CD4-positive, alpha-beta T cell treated with Interleukin-17A for 4 hours (primary cell): ENCODE measurements at regions not wholly inside any gene's neighbourhood (a gene's known extent, or its start where the extent isn't known, plus 50 kb on each side); places are given as distances from the start of the nearest gene placed in this dataset.

Experiments
- DNase-seq: peaks from one replicate; pipeline ENCODE4 v3.0.0-alpha.2; 2020; ENCODE audit warnings: mixed read lengths

DNA sequence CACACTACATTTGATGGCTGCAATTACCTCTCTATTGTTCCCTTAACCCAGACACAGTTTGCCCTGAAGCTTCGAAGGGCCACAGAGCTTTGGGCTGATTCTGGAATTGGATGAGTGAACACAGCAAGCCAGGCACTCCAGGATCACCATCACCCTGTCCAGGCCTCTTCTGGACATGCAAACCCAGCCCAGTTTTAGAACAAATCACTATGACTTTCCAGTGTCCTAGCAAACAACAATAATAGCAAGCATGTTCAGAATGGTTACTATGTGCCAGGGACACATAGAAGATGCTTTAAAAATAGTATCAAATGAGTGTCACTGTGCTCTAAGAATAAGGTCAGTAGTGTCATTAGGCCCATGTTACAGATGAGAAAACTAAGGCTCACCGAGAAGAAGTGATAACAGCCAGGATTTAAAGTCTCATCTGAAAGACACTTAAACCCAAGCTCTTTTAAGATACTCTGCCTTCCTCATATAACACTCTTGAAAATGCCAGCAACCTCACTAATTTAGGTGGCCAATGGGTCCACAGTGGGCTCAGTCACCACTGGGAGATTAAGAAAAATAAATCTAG is 191.7 kb upstream of the STK17B start:
- DNase-seq, result no peak

DNA sequence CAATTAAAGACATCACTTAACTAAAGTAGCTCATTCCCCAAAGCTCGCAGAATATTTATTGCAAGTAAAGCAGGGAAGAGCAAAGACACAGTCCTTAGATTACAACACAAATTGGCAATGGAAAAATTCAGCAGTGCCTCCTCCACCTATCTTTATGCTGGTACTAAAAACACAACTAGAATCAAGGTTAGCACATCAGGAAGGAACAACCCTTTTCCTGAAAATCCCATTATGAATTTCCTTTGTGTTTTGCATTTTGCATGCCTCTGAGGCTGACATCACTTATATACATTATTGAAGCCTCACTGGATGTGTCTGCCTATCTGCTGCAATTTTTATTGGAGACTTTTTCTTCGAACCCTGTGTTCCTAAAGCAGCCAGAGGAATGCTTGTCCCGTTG is 193.8 kb upstream of the STK17B start:
- no peak for DNase-seq

DNA sequence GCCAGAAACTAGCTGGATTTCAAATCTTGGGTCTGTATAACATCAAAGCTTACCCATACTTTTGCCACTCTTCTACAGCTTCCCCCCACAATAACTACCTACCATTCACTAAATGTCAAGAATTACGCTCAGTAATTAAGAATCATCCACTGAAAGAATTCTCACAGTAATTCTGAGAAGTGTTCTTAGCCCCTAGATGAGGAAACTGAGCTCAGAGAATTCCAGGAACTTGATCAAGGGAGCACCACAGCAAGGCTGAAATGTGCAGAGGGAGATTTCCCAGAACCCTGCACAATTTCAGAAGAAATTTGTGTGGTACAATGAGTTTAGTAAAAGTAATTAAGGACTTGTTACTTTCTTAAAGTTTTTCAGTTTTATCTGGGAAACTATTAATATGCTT is 194.5 kb upstream of the STK17B start:
- DNase-seq, result no peak

- DNase-seq, result no peak
Measured at GRCh38 chr2:196367633-196368032, 196.3 kb upstream of the STK17B start.

- DNase-seq, result no peak
Measured at GRCh38 chr2:196368546-196369225, 197.3 kb upstream of the STK17B start.

DNA sequence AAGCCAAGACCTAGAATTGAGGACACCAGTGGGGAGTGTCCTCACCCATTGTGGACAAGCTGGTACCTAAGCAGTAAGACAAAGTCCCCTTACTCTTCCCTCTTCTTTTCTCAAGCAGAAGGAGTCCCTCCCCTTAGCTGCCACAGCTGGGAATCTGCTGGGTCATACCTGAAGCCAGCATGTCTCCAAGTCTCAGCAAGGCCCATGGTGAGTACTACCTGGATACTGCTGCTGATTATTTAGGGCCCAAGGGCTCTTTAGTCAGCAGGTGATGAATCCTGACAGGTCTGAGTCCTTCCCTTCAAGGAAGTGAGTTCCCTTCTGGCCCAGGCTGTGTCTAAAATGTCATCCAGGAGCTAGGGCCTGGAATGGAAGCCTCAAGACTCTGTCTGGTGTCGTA is 198.6 kb upstream of the STK17B start:
- no peak for DNase-seq

GRCh38 chr2:196370381-196370780 is 199.0 kb upstream of the STK17B start:
- no peak for DNase-seq

DNA sequence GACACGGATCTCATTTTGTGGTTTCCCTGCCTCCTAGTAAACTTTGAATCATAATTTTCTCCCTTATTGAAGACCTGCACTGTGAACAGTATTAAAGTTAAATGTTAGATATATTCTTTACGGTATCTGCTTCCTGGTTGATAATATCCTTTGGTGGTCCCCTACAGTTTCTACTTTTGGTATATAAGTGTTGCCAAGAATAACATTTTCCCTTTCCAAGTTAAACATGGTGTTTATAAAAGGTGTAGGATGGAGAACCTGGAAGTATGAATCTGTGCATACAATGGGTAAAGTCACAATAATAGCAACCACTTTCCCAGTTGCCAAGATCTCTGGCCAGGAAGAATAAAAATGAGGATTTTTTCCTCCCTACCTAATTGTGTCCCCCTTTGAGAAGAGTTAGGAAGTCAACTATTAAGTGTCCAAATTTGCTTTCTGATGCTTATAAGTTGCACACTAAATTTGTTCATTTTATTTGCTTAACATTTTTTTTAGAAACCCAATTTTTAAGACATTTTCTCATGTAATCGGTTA is 201.0 kb upstream of the STK17B start:
- DNase-seq, result no peak

DNA sequence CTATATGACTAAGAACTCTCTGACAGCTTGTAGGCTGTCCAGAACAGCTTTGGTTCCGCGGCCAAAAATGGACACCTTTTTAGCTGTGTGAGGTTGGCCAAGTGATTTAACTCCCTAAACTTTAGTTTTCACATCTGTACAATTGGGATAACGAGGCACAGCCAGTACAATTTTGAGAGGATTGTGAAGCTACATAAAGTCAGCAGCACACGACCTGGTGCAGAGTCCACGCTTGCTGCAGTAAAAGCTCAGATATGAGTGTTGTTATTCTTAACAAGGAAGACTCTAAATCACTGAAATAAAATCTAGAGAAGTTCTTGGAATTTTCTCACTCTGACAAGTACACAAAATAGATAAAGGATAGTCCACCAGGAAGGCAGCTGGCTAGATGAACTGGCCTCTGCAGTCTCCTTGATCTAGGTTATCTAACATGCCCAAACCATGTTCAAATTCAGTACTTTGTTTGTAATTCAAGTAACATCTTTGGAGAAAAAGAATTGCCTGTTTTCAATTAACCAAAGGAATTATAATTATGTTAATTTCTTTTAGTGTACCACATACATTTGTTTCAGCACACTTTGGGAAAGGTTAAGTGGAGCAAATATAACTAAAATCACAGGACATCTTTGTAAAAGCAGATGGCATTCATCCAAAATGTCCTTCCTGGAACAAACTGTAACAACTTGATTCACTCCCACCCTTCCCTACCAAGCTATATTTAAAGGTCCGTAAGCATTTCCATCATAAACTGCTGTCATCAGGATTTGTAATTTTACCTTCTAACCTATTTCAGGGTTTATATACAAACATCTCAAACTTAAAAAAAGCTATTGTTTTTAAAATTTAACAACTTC is 201.7 kb upstream of the STK17B start:
- no peak for DNase-seq

GRCh38 chr2:196376984-196377877 is 205.9 kb upstream of the STK17B start:
- DNase-seq, result no peak

DNA sequence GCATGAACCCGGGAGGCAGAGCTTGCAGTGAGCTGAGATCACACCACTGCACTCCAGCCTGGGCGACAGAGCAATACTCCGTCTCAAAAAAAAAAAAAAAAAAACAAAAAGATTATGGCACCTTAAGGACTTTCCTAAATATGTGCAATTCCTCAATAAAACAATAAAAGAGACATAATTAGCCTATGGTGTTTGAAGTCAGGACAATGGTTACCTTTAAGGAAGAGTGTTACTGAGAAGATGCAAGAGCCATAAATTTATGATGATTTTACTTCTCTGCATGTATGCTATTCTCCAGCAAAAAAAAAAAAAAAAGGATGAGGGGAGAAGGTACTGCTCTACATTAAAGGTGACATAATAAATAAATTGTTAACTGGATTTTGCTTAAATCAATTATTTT is 208.2 kb upstream of the STK17B start:
- no peak for DNase-seq

GRCh38 chr2:196380098-196380497 is 208.7 kb upstream of the STK17B start:
- no peak for DNase-seq

GRCh38 chr2:196380575-196380974 is 209.2 kb upstream of the STK17B start:
- DNase-seq, result no peak

DNA sequence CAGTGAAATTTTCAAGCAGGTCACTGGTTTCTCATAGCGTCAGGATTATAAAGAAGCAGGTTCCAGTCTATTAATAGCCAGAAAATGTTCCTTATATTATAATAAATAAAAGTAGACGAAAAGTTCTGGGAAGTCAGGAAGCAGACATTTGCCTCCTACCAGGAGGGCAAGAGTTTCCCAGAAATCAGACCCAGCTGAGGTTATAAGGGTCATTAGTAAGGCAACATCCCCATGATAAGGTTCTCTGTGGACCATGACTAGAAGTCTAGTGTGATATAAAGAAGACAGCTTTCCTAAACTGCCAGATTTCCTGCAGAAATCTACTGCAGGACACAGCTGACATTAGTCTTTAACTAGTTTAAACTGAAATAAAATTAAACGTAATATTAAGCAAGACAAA is 210.1 kb upstream of the STK17B start:
- no peak for DNase-seq

- DNase-seq, result no peak
Measured at GRCh38 chr2:196383799-196384198, 212.4 kb upstream of the STK17B start.

- DNase-seq, result no peak
Measured at GRCh38 chr2:196384729-196385128, 213.4 kb upstream of the STK17B start.

DNA sequence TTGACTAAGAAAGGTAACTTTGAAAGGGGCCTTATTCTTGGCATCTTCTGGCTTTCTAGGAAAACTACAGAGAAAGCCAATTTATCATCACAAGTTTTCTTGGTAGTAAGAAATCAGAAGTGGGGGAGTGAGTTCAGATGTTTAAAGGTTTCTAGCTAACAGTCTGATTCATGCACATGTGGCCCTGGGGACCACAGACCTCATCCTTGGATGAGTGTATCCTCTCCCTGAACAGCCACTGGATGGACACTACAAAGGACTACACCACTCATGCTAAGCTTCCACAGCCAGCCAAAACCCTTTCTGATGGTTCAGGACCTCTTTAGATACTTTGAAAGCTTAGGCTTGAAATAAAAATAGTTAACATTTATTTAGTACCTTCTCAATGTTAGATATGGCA is 218.3 kb upstream of the STK17B start:
- DNase-seq, result no peak

DNA sequence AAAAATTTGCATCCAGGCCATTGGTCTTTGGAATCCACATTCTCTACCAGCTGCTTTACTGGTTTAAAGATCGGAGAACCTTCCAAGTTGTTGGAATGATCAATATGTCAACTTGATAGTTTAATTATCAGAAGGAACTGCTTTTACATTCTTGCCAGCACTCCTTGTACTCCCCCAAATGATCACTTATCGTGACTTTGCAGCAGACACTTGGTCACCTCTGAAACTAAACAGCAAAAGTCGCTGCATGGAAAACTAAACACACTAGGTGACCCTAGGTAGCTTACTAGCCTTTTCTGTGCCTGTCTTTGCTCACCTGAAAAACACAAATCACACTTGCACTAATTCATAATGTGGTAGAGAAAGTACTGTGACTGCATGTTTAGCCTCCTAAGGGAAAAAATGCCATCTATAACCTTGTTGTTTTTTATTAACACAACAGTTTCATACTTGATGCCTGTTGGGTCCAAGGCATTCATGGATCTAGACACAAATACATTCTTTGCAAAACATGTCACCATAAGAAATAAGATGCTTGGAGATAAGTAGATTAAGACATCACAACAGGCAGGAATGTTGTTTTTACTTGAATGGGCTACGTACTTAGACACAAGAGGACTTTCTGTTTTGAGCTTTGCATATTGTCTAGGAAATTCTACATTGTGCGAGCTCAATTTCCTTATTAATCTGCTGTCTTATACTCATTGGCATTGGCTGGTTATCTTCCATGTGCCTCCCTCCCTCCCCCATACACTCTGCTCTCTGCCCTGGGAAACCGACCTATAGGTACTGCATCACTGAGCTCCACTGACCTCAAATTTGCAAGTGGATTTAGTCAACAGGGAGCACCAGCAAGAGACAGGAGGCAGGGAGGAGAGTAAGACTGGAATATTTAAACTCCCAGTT is 219.1 kb upstream of the STK17B start:
- DNase-seq, result no peak

- no peak for DNase-seq
Measured at GRCh38 chr2:196391149-196391479, 219.7 kb upstream of the STK17B start.

DNA sequence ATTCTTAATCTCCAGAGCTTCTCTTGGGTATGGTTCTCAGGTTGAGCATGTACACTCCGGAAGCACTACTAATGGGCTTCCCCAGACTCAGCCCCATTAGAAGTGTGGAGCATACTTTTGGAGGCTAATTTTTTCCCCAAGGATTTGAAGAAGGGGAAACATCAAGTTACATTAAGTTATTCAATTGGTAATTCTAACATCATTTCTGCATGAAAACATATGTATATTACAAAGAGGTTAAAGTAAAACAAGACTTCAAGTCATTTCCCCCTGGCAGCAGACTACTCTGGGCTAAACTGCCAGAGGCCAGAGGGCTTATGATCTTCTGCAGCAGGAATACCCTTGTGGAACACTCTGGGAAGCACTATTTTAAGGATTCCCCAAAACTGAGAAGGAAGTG is 227.7 kb upstream of the STK17B start:
- no peak for DNase-seq

- no peak for DNase-seq
Measured at GRCh38 chr2:196399722-196400691, 228.6 kb upstream of the STK17B start.
